WTC11 (cell line): ENCODE measurements at regions not wholly inside any gene's neighbourhood (a gene's known extent, or its start where the extent isn't known, plus 50 kb on each side); places are given as distances from the start of the nearest gene placed in this dataset.

Experiments
- ATF1 ChIP-seq: sonication (generic); formaldehyde crosslinking; IDR thresholded peaks from 2 replicates; pipeline ENCODE4 v1.8.1; 2023; ENCODE audit warnings: mild to moderate bottlenecking, moderate library complexity, missing genetic modification reagents
- ESRRA ChIP-seq: sonication (generic); formaldehyde crosslinking; IDR thresholded peaks from 2 replicates; pipeline ENCODE4 v1.8.1; 2022; ENCODE audit warnings: mild to moderate bottlenecking, missing genetic modification reagents, borderline replicate concordance
- IRF2 ChIP-seq: sonication (generic); formaldehyde crosslinking; IDR thresholded peaks from 2 replicates; pipeline ENCODE4 v1.8.0; 2022; ENCODE audit warnings: low read depth, missing genetic modification reagents, borderline replicate concordance
- NR1H2 ChIP-seq: sonication (generic); formaldehyde crosslinking; IDR thresholded peaks from 2 replicates; pipeline ENCODE4 v1.9.0; 2021; ENCODE audit warnings: mild to moderate bottlenecking, moderate library complexity, missing genetic modification reagents
- NR3C1 ChIP-seq: sonication (generic); formaldehyde crosslinking; conservative IDR thresholded peaks from 2 replicates; pipeline ENCODE4 v1.8.1; 2023; ENCODE audit warnings: low read depth, mild to moderate bottlenecking, missing genetic modification reagents
- SP1 ChIP-seq: sonication (generic); formaldehyde crosslinking; conservative IDR thresholded peaks from 2 replicates; pipeline ENCODE4 v1.8.1; 2022; ENCODE audit warnings: missing genetic modification reagents
- ZNF232 ChIP-seq: sonication (generic); formaldehyde crosslinking; IDR thresholded peaks from 2 replicates; pipeline ENCODE4 v1.8.0; 2022; ENCODE audit warnings: mild to moderate bottlenecking, missing genetic modification reagents
- TF ChIP-seq, protein P1 (sequence below): fragments of 200-600 bp; IDR thresholded peaks from 2 replicates; pipeline ENCODE4 v1.8.0; 2022; ENCODE audit warnings: antibody characterized with exemption
- TF ChIP-seq, protein P2 (sequence below): sonication (generic); formaldehyde crosslinking; conservative IDR thresholded peaks from 2 replicates; pipeline ENCODE4 v1.8.1; 2023; ENCODE audit warnings: mild to moderate bottlenecking, low read depth, missing genetic modification reagents, moderate library complexity
- TF ChIP-seq, protein P3 (sequence below): sonication (generic); formaldehyde crosslinking; IDR thresholded peaks from 2 replicates; pipeline ENCODE4 v1.8.0; 2022; ENCODE audit warnings: mild to moderate bottlenecking, missing genetic modification reagents
- TF ChIP-seq, protein P4 (sequence below): sonication (generic); formaldehyde crosslinking; IDR thresholded peaks from 2 replicates; pipeline ENCODE4 v1.8.1; 2022; ENCODE audit warnings: missing genetic modification reagents, borderline replicate concordance
- TF ChIP-seq, protein P5 (sequence below): sonication (generic); formaldehyde crosslinking; IDR thresholded peaks from 2 replicates; pipeline ENCODE4 v1.8.0; 2022; ENCODE audit warnings: mild to moderate bottlenecking, missing genetic modification reagents

DNA sequence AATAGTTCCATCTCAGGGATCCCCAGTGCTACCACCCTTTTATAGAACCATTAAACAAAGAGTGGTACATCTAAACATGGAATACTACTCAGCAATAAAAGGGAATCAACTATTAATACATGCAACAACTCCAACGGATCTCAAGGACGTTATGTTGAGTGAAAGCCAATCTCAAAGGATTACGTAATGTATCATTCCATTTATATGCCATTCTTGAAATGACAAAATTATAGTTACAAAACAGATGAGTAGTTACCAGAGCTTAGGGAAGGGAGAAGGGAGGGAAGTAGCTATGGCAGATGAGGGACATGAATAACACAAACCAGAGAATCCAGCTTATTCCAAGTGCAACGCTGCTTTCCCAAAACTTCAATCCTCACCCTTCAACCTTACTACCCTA is 69.5 kb downstream of the ACTL7B start:
- TF ChIP-seq, protein P1, sequence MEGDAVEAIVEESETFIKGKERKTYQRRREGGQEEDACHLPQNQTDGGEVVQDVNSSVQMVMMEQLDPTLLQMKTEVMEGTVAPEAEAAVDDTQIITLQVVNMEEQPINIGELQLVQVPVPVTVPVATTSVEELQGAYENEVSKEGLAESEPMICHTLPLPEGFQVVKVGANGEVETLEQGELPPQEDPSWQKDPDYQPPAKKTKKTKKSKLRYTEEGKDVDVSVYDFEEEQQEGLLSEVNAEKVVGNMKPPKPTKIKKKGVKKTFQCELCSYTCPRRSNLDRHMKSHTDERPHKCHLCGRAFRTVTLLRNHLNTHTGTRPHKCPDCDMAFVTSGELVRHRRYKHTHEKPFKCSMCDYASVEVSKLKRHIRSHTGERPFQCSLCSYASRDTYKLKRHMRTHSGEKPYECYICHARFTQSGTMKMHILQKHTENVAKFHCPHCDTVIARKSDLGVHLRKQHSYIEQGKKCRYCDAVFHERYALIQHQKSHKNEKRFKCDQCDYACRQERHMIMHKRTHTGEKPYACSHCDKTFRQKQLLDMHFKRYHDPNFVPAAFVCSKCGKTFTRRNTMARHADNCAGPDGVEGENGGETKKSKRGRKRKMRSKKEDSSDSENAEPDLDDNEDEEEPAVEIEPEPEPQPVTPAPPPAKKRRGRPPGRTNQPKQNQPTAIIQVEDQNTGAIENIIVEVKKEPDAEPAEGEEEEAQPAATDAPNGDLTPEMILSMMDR, result no peak
- TF ChIP-seq ATF1 (CRISPR knock-in tag) (no peak), NR1H2 (CRISPR knock-in tag) (no peak), SP1 (CRISPR knock-in tag) (no peak), ESRRA (CRISPR knock-in tag) (no peak), IRF2 (CRISPR knock-in tag) (no peak), ZNF232 (CRISPR knock-in tag) (no peak), NR3C1 (no peak)
- TF ChIP-seq, protein P2, sequence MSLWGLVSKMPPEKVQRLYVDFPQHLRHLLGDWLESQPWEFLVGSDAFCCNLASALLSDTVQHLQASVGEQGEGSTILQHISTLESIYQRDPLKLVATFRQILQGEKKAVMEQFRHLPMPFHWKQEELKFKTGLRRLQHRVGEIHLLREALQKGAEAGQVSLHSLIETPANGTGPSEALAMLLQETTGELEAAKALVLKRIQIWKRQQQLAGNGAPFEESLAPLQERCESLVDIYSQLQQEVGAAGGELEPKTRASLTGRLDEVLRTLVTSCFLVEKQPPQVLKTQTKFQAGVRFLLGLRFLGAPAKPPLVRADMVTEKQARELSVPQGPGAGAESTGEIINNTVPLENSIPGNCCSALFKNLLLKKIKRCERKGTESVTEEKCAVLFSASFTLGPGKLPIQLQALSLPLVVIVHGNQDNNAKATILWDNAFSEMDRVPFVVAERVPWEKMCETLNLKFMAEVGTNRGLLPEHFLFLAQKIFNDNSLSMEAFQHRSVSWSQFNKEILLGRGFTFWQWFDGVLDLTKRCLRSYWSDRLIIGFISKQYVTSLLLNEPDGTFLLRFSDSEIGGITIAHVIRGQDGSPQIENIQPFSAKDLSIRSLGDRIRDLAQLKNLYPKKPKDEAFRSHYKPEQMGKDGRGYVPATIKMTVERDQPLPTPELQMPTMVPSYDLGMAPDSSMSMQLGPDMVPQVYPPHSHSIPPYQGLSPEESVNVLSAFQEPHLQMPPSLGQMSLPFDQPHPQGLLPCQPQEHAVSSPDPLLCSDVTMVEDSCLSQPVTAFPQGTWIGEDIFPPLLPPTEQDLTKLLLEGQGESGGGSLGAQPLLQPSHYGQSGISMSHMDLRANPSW (CRISPR knock-in tag), result no peak
- TF ChIP-seq, protein P3, sequence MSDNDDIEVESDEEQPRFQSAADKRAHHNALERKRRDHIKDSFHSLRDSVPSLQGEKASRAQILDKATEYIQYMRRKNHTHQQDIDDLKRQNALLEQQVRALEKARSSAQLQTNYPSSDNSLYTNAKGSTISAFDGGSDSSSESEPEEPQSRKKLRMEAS (CRISPR knock-in tag), result no peak
- TF ChIP-seq, protein P4, sequence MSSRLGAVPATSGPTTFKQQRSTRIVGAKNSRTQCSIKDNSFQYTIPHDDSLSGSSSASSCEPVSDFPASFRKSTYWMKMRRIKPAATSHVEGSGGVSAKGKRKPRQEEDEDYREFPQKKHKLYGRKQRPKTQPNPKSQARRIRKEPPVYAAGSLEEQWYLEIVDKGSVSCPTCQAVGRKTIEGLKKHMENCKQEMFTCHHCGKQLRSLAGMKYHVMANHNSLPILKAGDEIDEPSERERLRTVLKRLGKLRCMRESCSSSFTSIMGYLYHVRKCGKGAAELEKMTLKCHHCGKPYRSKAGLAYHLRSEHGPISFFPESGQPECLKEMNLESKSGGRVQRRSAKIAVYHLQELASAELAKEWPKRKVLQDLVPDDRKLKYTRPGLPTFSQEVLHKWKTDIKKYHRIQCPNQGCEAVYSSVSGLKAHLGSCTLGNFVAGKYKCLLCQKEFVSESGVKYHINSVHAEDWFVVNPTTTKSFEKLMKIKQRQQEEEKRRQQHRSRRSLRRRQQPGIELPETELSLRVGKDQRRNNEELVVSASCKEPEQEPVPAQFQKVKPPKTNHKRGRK (CRISPR knock-in tag), result no peak
- TF ChIP-seq, protein P5, sequence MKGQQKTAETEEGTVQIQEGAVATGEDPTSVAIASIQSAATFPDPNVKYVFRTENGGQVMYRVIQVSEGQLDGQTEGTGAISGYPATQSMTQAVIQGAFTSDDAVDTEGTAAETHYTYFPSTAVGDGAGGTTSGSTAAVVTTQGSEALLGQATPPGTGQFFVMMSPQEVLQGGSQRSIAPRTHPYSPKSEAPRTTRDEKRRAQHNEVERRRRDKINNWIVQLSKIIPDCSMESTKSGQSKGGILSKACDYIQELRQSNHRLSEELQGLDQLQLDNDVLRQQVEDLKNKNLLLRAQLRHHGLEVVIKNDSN, result no peak
